HFF-Myc (cell line): ENCODE measurements at regions not wholly inside any gene's neighbourhood (a gene's known extent, or its start where the extent isn't known, plus 50 kb on each side); places are given as distances from the start of the nearest gene placed in this dataset.
"Not testable (repeated sequence)": the region's sequence is repeated elsewhere in the genome, so short reads cannot be mapped to it uniquely, and the experiment has no call there.

Experiments used
- DNase-seq: peaks from one replicate; pipeline ENCODE4 v3.0.0-alpha.2; 2011; ENCODE audit warnings: low read depth; ENCODE audit errors: extremely low read depth
- H3K4me3 ChIP-seq: replicated peaks from 2 replicates; pipeline ENCODE4 v1.5.1; 2011; ENCODE audit warnings: low read depth, mild to moderate bottlenecking, control low read depth, low read length
- CTCF ChIP-seq: IDR thresholded peaks from 2 replicates; pipeline ENCODE4 v1.5.1; 2012; ENCODE audit warnings: mild to moderate bottlenecking, low read depth, low read length, control low read depth; ENCODE audit errors: missing control alignments

DNA sequence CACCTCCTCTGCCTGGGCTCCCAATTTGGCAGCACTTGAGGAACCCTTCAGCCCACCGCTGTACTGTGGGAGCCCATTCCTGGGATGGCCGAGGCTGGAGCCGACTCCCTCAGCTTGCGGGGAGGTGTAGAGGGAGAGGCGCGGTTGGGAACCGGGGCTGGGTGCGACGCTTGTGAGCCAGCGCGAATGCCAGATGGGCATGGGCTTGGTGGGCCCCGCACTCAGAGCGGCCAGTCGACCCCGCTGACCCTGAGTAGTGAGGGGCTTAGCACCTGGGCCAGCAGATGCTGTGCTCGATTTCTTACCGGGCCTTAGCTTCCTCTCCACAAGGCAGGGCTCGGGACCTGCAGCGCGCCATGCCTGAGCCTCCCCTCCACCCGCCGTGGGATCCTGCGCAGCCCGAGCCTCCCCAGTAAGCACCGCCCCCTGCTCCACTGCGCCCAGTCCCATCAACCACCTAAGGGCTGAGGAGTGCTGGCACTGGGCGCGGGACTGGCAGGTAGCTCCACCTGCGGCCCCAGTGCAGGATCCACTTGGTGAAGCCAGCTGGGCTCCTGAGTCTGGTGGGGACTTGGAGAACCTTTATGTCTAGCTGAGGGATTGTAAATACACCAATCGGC lies 58.3 kb upstream of the DEFB108B start:
- no peak for TF ChIP-seq CTCF
- DNase-seq = no peak
- no peak overlapping the region for H3K4me3 ChIP-seq

GRCh38 chr11:71780116-71780515 lies 52.9 kb upstream of the DEFB108B start:
- DNase-seq, H3K4me3 ChIP-seq: not testable (repeated sequence)

DNA sequence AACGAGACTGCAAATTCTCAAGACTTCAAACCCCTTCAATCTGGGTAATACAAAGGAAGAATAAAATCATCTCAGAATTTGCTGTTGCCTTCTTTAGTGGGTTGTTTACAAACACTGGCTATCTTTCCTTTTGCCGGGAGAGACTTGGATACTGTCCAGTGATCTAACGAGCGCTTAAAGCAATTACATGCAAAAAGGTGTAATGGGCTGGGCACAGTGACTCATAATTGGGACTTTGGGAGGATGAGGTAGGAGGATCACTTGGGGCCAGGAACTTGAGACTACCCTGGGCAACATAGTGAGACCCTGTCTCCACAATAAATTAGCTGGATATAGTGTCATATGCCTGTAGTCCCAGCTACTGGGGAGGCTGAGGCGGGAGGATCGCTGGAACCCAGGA lies 52.2 kb upstream of the DEFB108B start:
- not testable (repeated sequence) for DNase-seq, H3K4me3 ChIP-seq

DNA sequence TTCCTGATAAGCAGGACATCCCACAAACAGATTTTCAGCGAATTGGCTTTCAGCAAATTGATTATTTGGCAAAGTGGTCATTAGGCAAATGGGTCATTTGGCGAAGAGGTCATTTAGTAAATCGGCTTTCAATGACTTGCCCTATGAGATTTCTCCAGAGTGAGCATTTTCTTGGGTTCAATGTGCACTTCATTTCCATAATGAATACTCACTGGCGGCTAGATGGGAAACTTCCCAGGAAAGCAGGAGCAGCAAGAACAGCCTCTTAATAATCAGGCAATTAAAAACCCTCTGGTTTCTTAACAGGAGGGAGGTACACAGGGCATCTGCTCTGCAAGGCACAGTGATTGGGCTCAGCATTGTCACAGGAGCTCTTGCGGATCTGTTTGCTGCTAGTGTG lies 51.5 kb upstream of the DEFB108B start:
- H3K4me3 ChIP-seq, DNase-seq: not testable (repeated sequence)

DNA sequence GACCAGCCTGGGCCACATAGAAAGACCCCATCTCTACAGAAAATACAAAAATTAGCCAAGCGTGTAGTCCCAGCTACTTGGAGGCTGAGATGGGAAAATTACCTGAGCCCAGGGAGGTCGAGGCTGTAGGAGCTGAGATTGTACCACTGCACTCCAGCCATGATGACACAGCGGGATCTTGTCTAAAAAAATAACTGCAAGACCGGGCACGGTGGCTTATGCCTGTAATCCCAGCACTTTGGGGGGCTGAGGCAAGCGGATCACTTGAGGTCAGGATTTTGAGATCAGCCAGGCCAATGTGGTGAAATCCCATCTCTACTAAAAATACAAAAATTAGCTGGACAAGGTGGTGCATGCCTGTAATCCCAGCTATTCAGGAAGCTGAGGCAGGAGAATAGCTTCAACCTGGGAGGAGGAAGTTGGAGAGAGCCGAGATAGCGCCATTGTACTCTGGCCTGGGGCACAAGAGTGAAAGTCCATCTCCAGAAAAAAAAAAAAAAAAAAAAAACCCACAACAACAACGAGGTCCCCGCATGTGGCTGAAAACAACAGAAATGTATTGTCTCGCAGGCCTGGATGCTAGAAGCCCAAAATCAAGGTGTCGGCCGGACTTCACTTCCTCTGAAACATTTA lies 50.7 kb upstream of the DEFB108B start:
- H3K4me3 ChIP-seq, DNase-seq: not testable (repeated sequence)

DNA sequence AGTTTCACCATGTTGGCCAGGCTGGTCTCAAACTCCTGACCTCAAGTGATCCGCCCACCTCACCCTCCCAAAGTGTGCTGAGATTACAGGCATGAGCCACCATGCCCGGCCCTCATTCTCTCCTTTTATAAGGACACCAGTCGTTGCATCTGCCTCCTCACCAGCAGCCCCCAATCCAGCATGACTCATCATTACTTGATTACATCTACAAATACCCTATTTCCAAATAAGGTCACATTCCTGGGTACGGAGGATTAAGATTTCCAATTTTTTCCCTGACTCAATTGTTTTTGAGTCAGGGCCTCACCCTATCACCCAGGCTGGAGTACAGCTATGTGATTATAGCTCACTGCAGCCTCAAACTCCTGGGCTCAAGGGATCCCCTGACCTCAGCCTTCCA lies 49.8 kb upstream of the DEFB108B start:
- DNase-seq, H3K4me3 ChIP-seq: not testable (repeated sequence)
